ENCODE measurements at regions not wholly inside any gene's neighbourhood (a gene's known extent, or its start where the extent isn't known, plus 50 kb on each side); places are given as distances from the start of the nearest gene placed in this dataset.

- H3K36me3 ChIP-seq (ENCODE audit: control insufficient read depth in 1 of 2, insufficient read depth in 2 of 2, low read length in 1 of 2): no peaks in the 10 kb centered on the region
- no peak for ATAC-seq (ENCODE audit: low FRiP score)
- no peak overlapping the region for H3K4me3 ChIP-seq (ENCODE audit: low read length in 2 of 2)
- H3K9me3 ChIP-seq (ENCODE audit: control insufficient read depth, low read length): peaks cover 2% of the 10 kb centered on the region
- 43 to 55% methylated on average over 1 of the region's 1 CpG for WGBS, 2 donors
- no peaks in the 10 kb centered on the region for H3K4me1 ChIP-seq (ENCODE audit: control insufficient read depth in 1 of 2, insufficient read depth in 2 of 2, low read length in 2 of 2)
- intact Hi-C loops (cut with DNase I): no loop called here
- H3K27me3 ChIP-seq (ENCODE audit: control insufficient read depth in 1 of 2, insufficient read depth in 2 of 2, low read length in 1 of 2): no peaks in the 10 kb centered on the region
- DNase-seq: no peak
- H3K27ac ChIP-seq (ENCODE audit: low read depth in 1 of 2, low read length in 2 of 2): no peak overlapping the region
Observed at GRCh38 chr12:115898670-115899069, 378.8 kb downstream of the MED13L start.

DNA sequence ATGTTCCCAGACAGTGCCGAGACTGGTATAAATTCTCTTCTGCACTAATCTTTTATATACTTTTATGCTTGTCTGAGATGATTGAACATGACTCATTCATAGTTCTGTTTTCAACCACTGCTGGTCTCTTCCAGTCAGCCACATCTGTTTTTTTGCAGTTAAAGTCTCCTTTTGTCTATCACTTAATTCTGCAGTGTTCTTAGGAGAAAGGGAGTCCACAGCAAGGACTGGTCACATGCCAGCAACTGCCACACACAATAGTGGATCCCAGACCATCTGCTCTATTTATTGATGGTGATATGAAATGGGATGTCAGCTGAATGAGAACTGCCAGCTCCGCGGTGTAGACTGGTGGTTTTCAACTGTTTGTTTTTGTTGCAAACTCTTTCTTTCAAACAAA, 379.8 kb downstream of the MED13L start:
- Histone ChIP-seq H3K36me3 (ENCODE audit: control insufficient read depth in 1 of 2, insufficient read depth in 2 of 2, low read length in 1 of 2) (no peaks in the 10 kb centered on the region), H3K27ac (ENCODE audit: low read depth in 1 of 2, low read length in 2 of 2) (no peak overlapping the region), H3K27me3 (ENCODE audit: control insufficient read depth in 1 of 2, insufficient read depth in 2 of 2, low read length in 1 of 2) (peaks cover 0 to 2% of the 10 kb centered on the region in 2 donors), H3K4me3 (ENCODE audit: low read length in 2 of 2) (no peak overlapping the region), H3K9me3 (ENCODE audit: control insufficient read depth, low read length) (peaks cover 2% of the 10 kb centered on the region), H3K4me1 (ENCODE audit: control insufficient read depth in 1 of 2, insufficient read depth in 2 of 2, low read length in 2 of 2) (no peaks in the 10 kb centered on the region)
- no peak for ATAC-seq (ENCODE audit: low FRiP score)
- 28 to 36% methylated on average over 3 of the region's 3 CpGs for WGBS, 2 donors
- no peak for DNase-seq
- intact Hi-C loops (cut with DNase I): no loop called here

DNA sequence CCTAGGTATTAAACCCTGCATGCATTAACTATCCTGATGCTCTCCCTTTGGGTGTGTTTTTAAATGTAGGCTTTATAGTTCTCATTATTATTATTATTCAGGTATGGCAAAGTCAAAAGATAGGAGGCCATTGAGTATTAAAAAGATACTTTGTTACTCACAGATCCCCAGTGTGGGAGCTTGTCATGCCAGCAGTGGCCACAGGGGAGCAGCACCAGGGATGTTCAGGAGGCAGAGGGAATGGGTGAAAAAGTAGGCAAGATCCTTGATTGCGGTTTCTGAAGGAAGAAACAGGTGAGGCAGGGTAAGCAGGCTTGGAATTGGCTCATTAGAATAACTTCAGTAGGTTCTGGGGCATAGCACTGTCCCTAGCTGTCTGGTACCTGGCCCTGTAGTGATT, 382.2 kb downstream of the MED13L start:
- Histone ChIP-seq H3K4me3 (ENCODE audit: low read length in 2 of 2) (no peak overlapping the region), H3K27ac (ENCODE audit: low read depth in 1 of 2, low read length in 2 of 2) (no peak overlapping the region), H3K36me3 (ENCODE audit: control insufficient read depth in 1 of 2, insufficient read depth in 2 of 2, low read length in 1 of 2) (no peaks in the 10 kb centered on the region), H3K27me3 (ENCODE audit: control insufficient read depth in 1 of 2, insufficient read depth in 2 of 2, low read length in 1 of 2) (peaks cover 0 to 2% of the 10 kb centered on the region in 2 donors), H3K9me3 (ENCODE audit: control insufficient read depth, low read length) (peaks cover 2% of the 10 kb centered on the region), H3K4me1 (ENCODE audit: control insufficient read depth in 1 of 2, insufficient read depth in 2 of 2, low read length in 2 of 2) (no peaks in the 10 kb centered on the region)
- ATAC-seq (ENCODE audit: low FRiP score): no peak
- WGBS, 2 donors: 94 to 100% methylated on average over 1 of the region's 1 CpG
- intact Hi-C loops (cut with DNase I): no loop called here
- DNase-seq: no peak

GRCh38 chr12:115891556-115892164, 385.8 kb downstream of the MED13L start:
- Histone ChIP-seq H3K27me3 (ENCODE audit: control insufficient read depth in 1 of 2, insufficient read depth in 2 of 2, low read length in 1 of 2) (peaks cover 0 to 2% of the 10 kb centered on the region in 2 donors), H3K4me1 (ENCODE audit: control insufficient read depth in 1 of 2, insufficient read depth in 2 of 2, low read length in 2 of 2) (no peaks in the 10 kb centered on the region), H3K4me3 (ENCODE audit: low read length in 2 of 2) (no peak overlapping the region), H3K27ac (ENCODE audit: low read depth in 1 of 2, low read length in 2 of 2) (no peak overlapping the region), H3K36me3 (ENCODE audit: control insufficient read depth in 1 of 2, insufficient read depth in 2 of 2, low read length in 1 of 2) (no peaks in the 10 kb centered on the region), H3K9me3 (ENCODE audit: control insufficient read depth, low read length) (peaks cover 2% of the 10 kb centered on the region)
- intact Hi-C loops (cut with DNase I): no loop called here
- DNase-seq (no peak), ATAC-seq (ENCODE audit: low FRiP score) (no peak)
- 55 to 57% methylated on average over 6 of the region's 6 CpGs for WGBS, 2 donors

DNA sequence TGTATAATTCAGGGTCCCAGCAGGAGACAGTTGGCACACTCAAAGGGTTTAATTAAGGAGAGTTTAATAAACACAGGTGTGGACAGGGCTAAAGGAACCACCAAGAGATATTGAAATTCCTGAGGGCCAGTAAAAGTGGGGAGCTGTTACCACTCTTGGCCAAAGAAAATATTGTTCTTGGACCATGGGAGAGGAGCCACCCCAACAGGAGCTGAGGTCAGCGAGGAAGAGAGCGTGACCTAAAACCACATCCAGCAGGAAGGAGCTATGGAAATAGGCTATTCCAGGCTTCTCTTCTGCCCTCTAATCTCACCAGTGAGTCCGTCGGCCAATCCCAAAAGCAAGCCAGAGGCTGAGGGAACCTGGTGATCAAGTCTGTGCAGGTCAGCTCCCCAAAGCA, 390.8 kb downstream of the MED13L start:
- DNase-seq (no peak), ATAC-seq (ENCODE audit: low FRiP score) (no peak)
- Histone ChIP-seq H3K4me3 (ENCODE audit: low read length in 2 of 2) (no peak overlapping the region), H3K36me3 (ENCODE audit: control insufficient read depth in 1 of 2, insufficient read depth in 2 of 2, low read length in 1 of 2) (no peaks in the 10 kb centered on the region), H3K27ac (ENCODE audit: low read depth in 1 of 2, low read length in 2 of 2) (no peak overlapping the region), H3K9me3 (ENCODE audit: control insufficient read depth, low read length) (no peaks in the 10 kb centered on the region), H3K4me1 (ENCODE audit: control insufficient read depth in 1 of 2, insufficient read depth in 2 of 2, low read length in 2 of 2) (no peaks in the 10 kb centered on the region), H3K27me3 (ENCODE audit: control insufficient read depth in 1 of 2, insufficient read depth in 2 of 2, low read length in 1 of 2) (peaks cover 0 to 1% of the 10 kb centered on the region in 2 donors)
- WGBS, 2 donors: 82 to 85% methylated on average over 4 of the region's 4 CpGs
- intact Hi-C loops (cut with DNase I): no loop called here

DNA sequence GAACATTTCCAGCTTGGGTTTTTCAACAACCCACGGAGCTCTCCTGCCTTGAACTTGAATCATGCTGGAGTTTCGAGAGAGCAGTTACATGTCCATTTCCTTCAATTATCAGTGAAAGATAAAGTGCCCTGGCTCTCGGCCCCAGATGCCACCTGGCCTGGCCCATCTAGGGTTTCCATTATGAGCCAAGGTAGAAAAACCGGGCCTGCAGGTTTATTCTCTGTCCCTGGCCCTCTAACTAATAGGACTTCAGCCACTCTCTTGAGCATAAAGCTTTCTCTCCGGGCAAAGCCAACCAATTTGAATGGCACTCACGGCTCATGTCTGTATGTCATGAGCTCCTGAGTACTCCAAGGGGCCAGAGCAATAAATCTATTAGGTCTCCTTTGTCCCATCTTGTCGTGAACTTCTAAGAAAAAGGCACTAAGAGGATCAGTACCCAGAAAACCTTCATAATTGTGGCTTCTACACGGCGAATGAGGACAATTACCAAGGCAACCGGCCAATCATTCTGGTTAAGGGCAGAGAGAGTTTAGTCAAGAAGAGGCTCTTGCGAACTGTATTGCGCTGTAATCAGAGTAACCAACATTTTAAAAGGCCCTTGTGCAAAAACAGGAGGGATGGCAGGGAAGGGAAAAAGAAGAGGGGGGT, 392.3 kb downstream of the MED13L start:
- intact Hi-C loops (cut with DNase I): no loop called here
- Histone ChIP-seq H3K9me3 (ENCODE audit: control insufficient read depth, low read length) (no peaks in the 10 kb centered on the region), H3K4me3 (ENCODE audit: low read length in 2 of 2) (no peak overlapping the region), H3K4me1 (ENCODE audit: control insufficient read depth in 1 of 2, insufficient read depth in 2 of 2, low read length in 2 of 2) (no peaks in the 10 kb centered on the region), H3K36me3 (ENCODE audit: control insufficient read depth in 1 of 2, insufficient read depth in 2 of 2, low read length in 1 of 2) (no peaks in the 10 kb centered on the region), H3K27me3 (ENCODE audit: control insufficient read depth in 1 of 2, insufficient read depth in 2 of 2, low read length in 1 of 2) (peaks cover 0 to 1% of the 10 kb centered on the region in 2 donors), H3K27ac (ENCODE audit: low read depth in 1 of 2, low read length in 2 of 2) (no peak overlapping the region)
- 81 to 84% methylated on average over 12 of the region's 12 CpGs for WGBS, 2 donors
- ATAC-seq (ENCODE audit: low FRiP score): no peak
- no peak for DNase-seq

- Histone ChIP-seq H3K36me3 (ENCODE audit: control insufficient read depth in 1 of 2, insufficient read depth in 2 of 2, low read length in 1 of 2) (no peaks in the 10 kb centered on the region), H3K4me3 (ENCODE audit: low read length in 2 of 2) (no peak overlapping the region), H3K4me1 (ENCODE audit: control insufficient read depth in 1 of 2, insufficient read depth in 2 of 2, low read length in 2 of 2) (no peaks in the 10 kb centered on the region), H3K27ac (ENCODE audit: low read depth in 1 of 2, low read length in 2 of 2) (no peak overlapping the region), H3K9me3 (ENCODE audit: control insufficient read depth, low read length) (peaks cover 2% of the 10 kb centered on the region), H3K27me3 (ENCODE audit: control insufficient read depth in 1 of 2, insufficient read depth in 2 of 2, low read length in 1 of 2) (peaks cover 0 to 1% of the 10 kb centered on the region in 2 donors)
- intact Hi-C loops (cut with DNase I): no loop called here
- DNase-seq (no peak), ATAC-seq (ENCODE audit: low FRiP score) (no peak)
Observed at GRCh38 chr12:115882936-115883335, 394.6 kb downstream of the MED13L start.

GRCh38 chr12:115880238-115880637, 397.3 kb downstream of the MED13L start:
- H3K4me1 ChIP-seq (ENCODE audit: control insufficient read depth in 1 of 2, insufficient read depth in 2 of 2, low read length in 2 of 2): no peaks in the 10 kb centered on the region
- 81 to 86% methylated on average over 3 of the region's 3 CpGs for WGBS, 2 donors
- no peak overlapping the region for H3K27ac ChIP-seq (ENCODE audit: low read depth in 1 of 2, low read length in 2 of 2)
- DNase-seq (no peak), ATAC-seq (ENCODE audit: low FRiP score) (no peak)
- peaks cover 0 to 3% of the 10 kb centered on the region in 2 donors for H3K27me3 ChIP-seq (ENCODE audit: control insufficient read depth in 1 of 2, insufficient read depth in 2 of 2, low read length in 1 of 2)
- intact Hi-C loops (cut with DNase I): no loop called here
- H3K36me3 ChIP-seq (ENCODE audit: control insufficient read depth in 1 of 2, insufficient read depth in 2 of 2, low read length in 1 of 2): no peaks in the 10 kb centered on the region
- peaks cover 2% of the 10 kb centered on the region for H3K9me3 ChIP-seq (ENCODE audit: control insufficient read depth, low read length)
- H3K4me3 ChIP-seq (ENCODE audit: low read length in 2 of 2): no peak overlapping the region

DNA sequence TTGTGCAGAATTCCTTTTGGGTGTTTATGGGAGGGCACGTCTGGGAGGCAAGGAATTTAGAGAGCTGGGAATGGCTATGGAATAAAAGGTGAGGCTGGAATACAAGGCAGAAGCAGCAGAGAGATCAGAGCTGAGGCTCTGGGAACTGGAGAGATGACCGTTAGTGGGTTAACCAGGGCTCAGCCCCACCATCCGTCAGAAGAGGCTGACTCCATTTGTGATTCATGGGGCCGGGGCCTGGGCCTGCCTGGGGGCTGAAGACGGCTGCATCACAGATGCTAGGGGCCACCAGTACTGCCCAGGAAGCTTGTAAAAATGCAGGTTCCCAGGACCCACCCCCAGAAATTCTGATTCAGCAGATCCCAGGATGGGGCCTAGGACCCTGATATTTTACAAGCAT, 398.1 kb downstream of the MED13L start:
- no peak overlapping the region for H3K4me3 ChIP-seq (ENCODE audit: low read length in 2 of 2)
- H3K36me3 ChIP-seq (ENCODE audit: control insufficient read depth in 1 of 2, insufficient read depth in 2 of 2, low read length in 1 of 2): no peaks in the 10 kb centered on the region
- WGBS, 2 donors: 50 to 70% methylated on average over 5 of the region's 5 CpGs
- H3K4me1 ChIP-seq (ENCODE audit: control insufficient read depth in 1 of 2, insufficient read depth in 2 of 2, low read length in 2 of 2): no peaks in the 10 kb centered on the region
- peaks cover 0 to 3% of the 10 kb centered on the region in 2 donors for H3K27me3 ChIP-seq (ENCODE audit: control insufficient read depth in 1 of 2, insufficient read depth in 2 of 2, low read length in 1 of 2)
- no peak overlapping the region for H3K27ac ChIP-seq (ENCODE audit: low read depth in 1 of 2, low read length in 2 of 2)
- DNase-seq (no peak), ATAC-seq (ENCODE audit: low FRiP score) (no peak)
- peaks cover 2% of the 10 kb centered on the region for H3K9me3 ChIP-seq (ENCODE audit: control insufficient read depth, low read length)
- intact Hi-C loops (cut with DNase I): no loop called here

Data from aorta (tissue), 5 donors.